Nucleus accumbens (tissue), 56 donors: ENCODE measurements at regions not wholly inside any gene's neighbourhood (a gene's known extent, or its start where the extent isn't known, plus 50 kb on each side); places are given as distances from the start of the nearest gene placed in this dataset.

Source experiments
- DNase-seq, 56 donors: peaks; one replicate each; lab custom pipeline; 2025; lab: John Stamatoyannopoulos, UW

DNA sequence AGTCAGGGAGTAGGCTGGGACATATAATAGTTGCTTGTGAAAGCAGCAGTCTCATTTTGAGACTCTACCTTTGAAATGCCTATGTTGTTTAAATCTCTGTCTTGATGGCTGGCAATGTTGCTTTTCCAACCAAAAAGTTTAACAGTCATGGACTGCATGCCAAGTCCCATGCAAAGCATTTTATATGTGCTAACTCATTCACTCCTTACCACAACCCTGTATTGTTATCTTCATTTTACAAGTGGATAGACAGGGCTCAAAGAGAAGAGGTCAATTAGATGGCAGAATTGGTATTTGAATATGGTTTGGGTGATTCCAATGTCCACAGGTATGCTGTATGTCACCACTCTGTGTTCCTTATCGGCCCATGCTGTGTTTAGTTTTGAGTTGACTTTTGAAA, 331.4 kb upstream of the USP24 start:
- DNase-seq: no peak

DNA sequence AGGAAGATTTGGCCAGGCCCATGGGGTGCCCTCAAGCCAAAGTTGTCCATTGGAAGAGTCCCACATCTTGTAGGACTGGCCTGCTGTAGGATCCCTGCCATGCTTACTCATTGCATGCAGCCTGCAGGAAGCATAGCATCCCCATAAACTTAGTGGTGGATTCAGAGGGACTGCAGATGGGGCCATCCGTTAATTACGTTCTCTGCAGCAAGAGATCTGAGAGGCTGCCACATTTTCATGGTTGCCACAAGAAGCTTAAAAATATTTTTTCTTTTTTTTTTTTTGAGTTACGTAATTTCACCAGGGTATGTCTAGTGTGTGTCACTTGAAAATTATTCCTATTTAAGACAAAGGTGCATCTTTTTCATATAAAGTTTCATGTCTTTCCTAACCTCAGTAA, 329.7 kb upstream of the USP24 start:
- no peak for DNase-seq

GRCh38 chr1:55542901-55543504, 327.8 kb upstream of the USP24 start:
- DNase-seq: no peak

GRCh38 chr1:55541296-55541695, 326.1 kb upstream of the USP24 start:
- no peak for DNase-seq

GRCh38 chr1:55539652-55540512, 324.7 kb upstream of the USP24 start:
- peak in 39 of 56 donors; percentile 2 to 68 (median 20) for DNase-seq

GRCh38 chr1:55538428-55538827, 323.3 kb upstream of the USP24 start:
- DNase-seq: no peak

- DNase-seq: no peak
Measured at GRCh38 chr1:55536545-55536865, 321.3 kb upstream of the USP24 start.

DNA sequence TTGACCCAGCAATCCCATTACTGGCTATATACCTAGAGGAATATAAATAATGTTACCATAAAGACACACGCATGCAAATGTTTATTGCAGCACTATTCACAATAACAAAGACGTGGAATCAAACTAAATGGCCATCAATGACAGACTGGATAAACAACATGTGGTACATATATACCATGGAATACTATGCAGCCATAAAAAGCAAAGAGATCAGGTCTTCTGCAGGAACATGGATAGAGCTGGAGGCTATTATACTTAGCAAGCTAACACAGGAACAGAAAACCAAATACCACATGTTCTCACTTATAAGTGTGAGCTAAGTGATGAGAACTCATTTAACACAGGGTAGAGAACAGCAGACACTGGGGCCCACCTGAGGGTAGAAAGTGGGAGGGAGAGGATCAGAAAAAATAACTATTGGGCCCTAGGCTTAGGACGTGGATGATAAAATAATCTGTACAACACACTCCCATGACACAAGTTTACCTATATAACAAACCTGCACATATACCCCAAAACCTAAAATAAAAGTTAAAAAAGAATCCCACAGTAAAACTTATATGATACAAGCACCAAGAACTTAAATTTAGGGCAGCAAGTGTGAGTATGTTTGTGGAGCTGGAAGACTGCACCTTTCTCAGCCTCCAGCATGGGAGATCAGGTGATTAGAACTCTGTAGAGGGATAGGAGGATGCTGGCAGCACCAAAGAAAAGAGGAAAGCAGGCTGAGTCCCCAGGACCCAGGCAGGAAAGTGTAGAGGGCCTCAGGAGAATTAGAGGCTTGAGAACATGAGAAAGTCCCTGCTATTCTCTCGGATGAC, 320.8 kb upstream of the USP24 start:
- DNase-seq: no peak

GRCh38 chr1:55534565-55535121, 319.5 kb upstream of the USP24 start:
- DNase-seq: no peak

GRCh38 chr1:55531644-55532043, 316.5 kb upstream of the USP24 start:
- no peak for DNase-seq

DNA sequence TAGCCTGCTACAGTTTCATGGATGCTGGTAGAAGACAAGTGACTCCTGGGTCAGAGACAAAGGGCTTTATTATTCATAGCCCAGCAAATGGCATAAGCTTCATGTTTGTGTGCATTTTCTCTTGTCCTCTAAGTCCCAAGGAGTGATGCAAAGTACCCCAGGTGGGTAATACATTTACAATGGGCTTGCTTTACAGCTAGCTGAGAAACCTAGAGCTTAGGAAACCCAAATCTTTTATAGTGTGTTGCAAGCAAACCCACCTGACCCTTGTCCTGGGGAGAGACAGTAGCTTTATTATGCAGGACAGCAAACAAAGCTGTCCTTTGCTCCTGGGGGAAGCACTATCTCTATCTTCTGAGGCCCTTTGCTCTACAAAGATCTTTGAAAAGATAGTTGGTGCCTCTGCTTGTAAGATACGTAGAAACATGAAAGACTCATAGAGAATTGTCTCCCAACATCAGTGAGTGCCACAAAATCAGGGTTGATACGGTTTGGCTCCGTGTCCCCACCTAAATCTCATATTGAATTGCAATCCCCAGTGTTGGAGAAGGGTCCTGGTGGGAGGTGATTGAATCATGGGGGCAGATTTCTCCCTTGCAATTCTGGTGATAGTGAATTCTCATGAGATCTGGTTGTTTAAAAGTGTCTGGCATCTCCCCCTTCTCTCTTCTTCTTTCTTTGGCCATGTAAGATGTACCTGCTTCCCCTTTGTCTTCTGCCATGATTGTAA, 315.8 kb upstream of the USP24 start:
- DNase-seq: no peak

DNA sequence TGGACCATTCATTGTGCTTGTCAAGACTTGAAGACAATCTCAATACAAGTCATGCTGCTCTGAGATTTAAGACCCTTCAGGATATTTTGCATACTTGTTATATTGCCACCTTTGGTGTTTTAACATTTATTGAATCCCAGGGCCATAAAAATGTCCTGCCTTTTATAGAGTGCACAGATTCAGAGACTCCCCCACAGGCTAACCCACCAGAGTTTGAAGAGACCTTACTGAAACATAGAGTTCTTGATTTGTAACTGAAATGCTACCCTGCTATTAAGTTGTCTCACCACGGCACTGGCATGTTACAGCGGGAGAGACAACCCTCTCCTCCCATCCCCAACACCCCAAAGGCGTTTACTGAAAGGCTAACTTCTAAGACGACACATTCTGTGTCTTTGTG, 313.9 kb upstream of the USP24 start:
- no peak for DNase-seq

DNA sequence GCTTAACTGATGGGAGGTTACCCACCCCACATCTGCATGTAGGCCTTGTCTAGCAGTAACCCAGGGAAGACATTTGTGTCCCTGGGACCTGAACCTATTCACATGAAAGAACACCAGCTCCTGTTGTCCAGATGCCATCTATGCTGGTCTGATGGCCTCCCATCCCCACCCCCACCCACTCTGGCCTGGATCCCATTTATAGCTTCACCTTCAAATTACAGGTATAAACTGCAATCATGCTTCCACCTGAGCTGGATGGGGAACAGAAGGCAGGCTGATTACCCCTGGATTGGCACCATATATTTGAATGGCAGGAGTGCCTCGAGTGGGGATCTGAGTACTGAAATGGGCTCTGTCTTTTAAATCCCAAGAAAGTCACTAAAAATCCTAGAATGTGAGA, 312.7 kb upstream of the USP24 start:
- DNase-seq: no peak

- DNase-seq: no peak
Measured at GRCh38 chr1:55526716-55527115, 311.6 kb upstream of the USP24 start.

DNA sequence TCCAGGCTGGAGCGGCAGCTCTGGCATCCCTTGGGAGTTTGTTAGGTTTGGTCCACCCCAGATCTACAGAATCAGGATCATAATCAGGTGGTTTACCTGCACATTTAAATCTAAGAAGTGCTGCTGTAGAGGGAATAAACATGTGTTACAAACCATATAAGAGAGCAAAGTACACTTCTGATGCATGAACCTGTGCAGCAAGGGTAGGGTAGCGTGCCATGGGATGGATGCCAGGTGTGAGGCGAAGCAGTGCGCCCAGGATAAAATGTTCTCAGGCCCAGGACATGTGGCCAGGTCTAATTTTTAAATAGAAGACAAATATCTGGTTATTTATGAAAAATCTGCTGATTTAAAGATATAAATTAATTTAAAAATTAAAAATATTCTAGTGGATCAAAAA, 308.8 kb upstream of the USP24 start:
- DNase-seq: no peak

- no peak for DNase-seq
Measured at GRCh38 chr1:55522982-55523381, 307.8 kb upstream of the USP24 start.

DNA sequence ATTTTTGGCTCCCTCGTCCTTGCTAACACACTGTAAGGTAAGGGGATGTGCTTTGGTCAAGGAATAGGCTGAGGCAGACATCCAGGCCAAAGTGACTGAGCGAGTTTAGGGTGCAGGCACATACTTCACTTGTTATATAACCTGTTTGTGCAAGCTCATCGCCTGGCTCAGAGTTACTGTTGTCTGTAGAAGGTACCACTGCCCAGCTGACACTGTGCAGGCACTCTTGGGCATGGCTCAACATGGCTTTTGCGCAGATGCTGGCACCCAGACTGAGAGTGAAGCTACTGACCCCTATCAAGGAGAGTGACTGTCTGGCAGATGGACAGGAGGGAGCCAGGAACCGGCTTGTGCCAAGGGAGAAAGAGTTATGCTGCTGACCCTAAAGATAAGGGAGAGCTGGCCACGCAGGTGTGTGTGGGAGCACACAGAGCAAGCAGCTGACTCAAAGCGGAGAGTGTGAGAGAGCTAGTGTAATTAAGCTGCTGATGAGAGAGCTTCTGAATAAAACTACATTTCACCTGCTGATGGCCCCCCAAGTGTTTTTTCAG, 307.3 kb upstream of the USP24 start:
- DNase-seq: no peak

DNA sequence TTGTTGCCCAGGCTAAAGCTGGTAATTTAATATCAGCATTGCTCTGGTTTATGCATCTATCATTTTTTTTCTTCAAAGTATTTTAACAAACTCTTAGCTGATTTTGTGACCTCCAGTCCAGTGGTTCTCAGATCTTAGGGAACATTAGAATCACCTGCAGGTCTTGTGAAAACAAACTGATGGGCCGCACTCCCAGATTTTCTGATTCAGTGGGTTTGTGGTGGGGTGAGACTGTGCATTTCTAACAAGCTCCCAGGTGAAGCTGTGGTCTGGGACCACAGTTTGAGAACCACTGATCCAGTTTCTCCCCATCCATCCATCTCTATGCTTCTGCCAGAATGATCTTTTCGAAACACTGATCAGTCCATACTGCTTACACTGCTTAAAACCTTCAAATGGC, 305.7 kb upstream of the USP24 start:
- DNase-seq: no peak

- no peak for DNase-seq
Measured at GRCh38 chr1:55519937-55520683, 304.9 kb upstream of the USP24 start.

- no peak for DNase-seq
Measured at GRCh38 chr1:55519276-55519675, 304.1 kb upstream of the USP24 start.
